ENCODE measurements at regions not wholly inside any gene's neighbourhood (a gene's known extent, or its start where the extent isn't known, plus 50 kb on each side); places are given as distances from the start of the nearest gene placed in this dataset.

- TF ChIP-seq ATF3 (CRISPR knock-in tag; conservative IDR thresholded peaks at IDR 0.05): no peak
- TF ChIP-seq CTCF (IDR thresholded peaks at IDR 0.05): no peak
- no peak for TF ChIP-seq FOXP1 (CRISPR knock-in tag; IDR thresholded peaks at IDR 0.05; ENCODE audit: borderline replicate concordance)
These were observed 223.9 kb downstream of the PLPP3 start for GRCh38 chr1:56355422-56355821.
